PC-3 (cell line): ENCODE measurements at regions not wholly inside any gene's neighbourhood (a gene's known extent, or its start where the extent isn't known, plus 50 kb on each side); places are given as distances from the start of the nearest gene placed in this dataset.

Source experiments
- ATAC-seq: fragments of 200-7000 bp; cut with Tn5 transposase; 2 replicates; pipeline ENCODE4 v1.9.1; 2020; ENCODE audit warnings: mild to moderate bottlenecking, moderate library complexity
- BruUV-seq: library from RNA; stranded (reverse); fragments of 400-500 nt; replicated peaks from 2 replicates; lab custom pipeline; 2021; lab: Mats Ljungman, UMichigan
- CTCF ChIA-PET: fragments of 300-600 bp; sonication (Branson Sonifier 250); formaldehyde crosslinking; loops from one replicate; lab custom pipeline; 2022; ENCODE audit warnings: antibody characterized with exemption; lab: Charles Lee
- POLR2A ChIA-PET: fragments of 300-600 bp; sonication (Branson Sonifier 250); formaldehyde crosslinking; loops from one replicate; lab custom pipeline; 2022; ENCODE audit warnings: antibody characterized with exemption; ENCODE audit not compliant: unreplicated experiment; lab: Charles Lee
- DNase-seq: peaks from one replicate; pipeline ENCODE4 v3.0.0-alpha.2; 2015
- H2AFZ ChIP-seq: fragments of 300-600 bp; sonication (generic); 2 replicates; pipeline ENCODE4 v1.6.0; 2016; ENCODE audit warnings: antibody characterized with exemption, low read length
- H3F3A ChIP-seq: fragments of 300-600 bp; sonication (generic); one replicate; pipeline ENCODE4 v1.6.0; 2017; ENCODE audit warnings: antibody characterized with exemption, low read length, control low read depth, mild to moderate bottlenecking; ENCODE audit not compliant: unreplicated experiment
- H3K27ac ChIP-seq: fragments of 300-600 bp; sonication (generic); 2 replicates; pipeline ENCODE4 v1.5.1; 2016; ENCODE audit warnings: mild to moderate bottlenecking, low read length
- H3K27me3 ChIP-seq: fragments of 300-600 bp; sonication (generic); 2 replicates; pipeline ENCODE4 v1.6.1; 2016; ENCODE audit warnings: low read length, mixed read lengths
- H3K36me3 ChIP-seq: fragments of 300-600 bp; sonication (generic); 2 replicates; pipeline ENCODE4 v1.6.1; 2016; ENCODE audit warnings: low read depth, mixed run types, low read length, mixed read lengths
- H3K4me1 ChIP-seq: fragments of 300-600 bp; sonication (generic); 2 replicates; pipeline ENCODE4 v1.5.1; 2016; ENCODE audit warnings: low read length; ENCODE audit not compliant: insufficient read depth
- H3K4me2 ChIP-seq: fragments of 300-600 bp; sonication (generic); 2 replicates; pipeline ENCODE4 v1.6.0; 2016; ENCODE audit warnings: low read length
- H3K4me3 ChIP-seq: fragments of 300-600 bp; sonication (generic); 2 replicates; pipeline ENCODE4 v1.5.1; 2016; ENCODE audit warnings: mild to moderate bottlenecking, low read length, mixed read lengths
- H3K79me2 ChIP-seq: fragments of 300-600 bp; sonication (generic); 2 replicates; pipeline ENCODE4 v1.6.1; 2017; ENCODE audit warnings: low read length, mixed read lengths
- H3K9ac ChIP-seq: fragments of 300-600 bp; sonication (generic); 2 replicates; pipeline ENCODE4 v1.6.0; 2016; ENCODE audit warnings: mild to moderate bottlenecking, low read length
- H3K9me2 ChIP-seq: fragments of 300-600 bp; sonication (generic); replicated peaks from 2 replicates; pipeline ENCODE4 v1.6.1; 2016; ENCODE audit warnings: mixed run types, low read length, mixed read lengths
- H3K9me3 ChIP-seq: fragments of 300-600 bp; sonication (generic); 2 replicates; pipeline ENCODE4 v1.6.1; 2016; ENCODE audit warnings: low read length, mixed read lengths
- H4K20me1 ChIP-seq: fragments of 300-600 bp; sonication (generic); 2 replicates; pipeline ENCODE4 v1.6.1; 2016; ENCODE audit warnings: low read length, mixed read lengths
- CTCF ChIP-seq: fragments of 300-600 bp; sonication (generic); conservative IDR thresholded peaks from 2 replicates; pipeline ENCODE4 v1.5.1; 2017; ENCODE audit warnings: antibody characterized with exemption, low read depth, mild to moderate bottlenecking, low read length
- EZH2 ChIP-seq: fragments of 300-600 bp; sonication (generic); IDR thresholded peaks from one replicate; pipeline ENCODE4 v1.6.1; 2017; ENCODE audit warnings: antibody characterized with exemption, mild to moderate bottlenecking, low read length; ENCODE audit not compliant: unreplicated experiment
- EZH2phosphoT487 ChIP-seq: fragments of 300-600 bp; sonication (generic); IDR thresholded peaks from 2 replicates; pipeline ENCODE4 v1.6.1; 2018; ENCODE audit warnings: mild to moderate bottlenecking, antibody characterized with exemption, low read length, borderline replicate concordance
- intact Hi-C: fragments of 100-400 bp; cut with micrococcal nuclease; formaldehyde crosslinking; loops from 2 replicates; pipeline ENCODE4 v1.9.0; 2023

GRCh38 chr4:100019821-100020220, 69.7 kb upstream of the H2AZ1 start:
- intact Hi-C loops: loop anchor here (5.0 kb wide), 1 partner anchor 42 kb away; no protein-coding TSS in a partner anchor
- Histone ChIP-seq H3F3A (no peaks in the 10 kb centered on the region), H4K20me1 (no peaks in the 10 kb centered on the region), H2AFZ (no peak overlapping the region), H3K9me2 (no peaks in the 10 kb centered on the region), H3K79me2 (no peaks in the 10 kb centered on the region), H3K4me1 (peaks cover 30% of the 10 kb centered on the region), H3K4me3 (no peak overlapping the region), H3K36me3 (no peaks in the 10 kb centered on the region), H3K9me3 (no peaks in the 10 kb centered on the region), H3K27me3 (no peaks in the 10 kb centered on the region), H3K27ac (no peak overlapping the region), H3K9ac (no peak overlapping the region), H3K4me2 (no peak overlapping the region)
- TF ChIP-seq EZH2 (no peak), CTCF (no peak)
- ATAC-seq (no peak), DNase-seq (no peak)
- ChIA-PET POLR2A (no interaction called here), CTCF (no interaction called here)
- no TSS peak for BruUV-seq

DNA sequence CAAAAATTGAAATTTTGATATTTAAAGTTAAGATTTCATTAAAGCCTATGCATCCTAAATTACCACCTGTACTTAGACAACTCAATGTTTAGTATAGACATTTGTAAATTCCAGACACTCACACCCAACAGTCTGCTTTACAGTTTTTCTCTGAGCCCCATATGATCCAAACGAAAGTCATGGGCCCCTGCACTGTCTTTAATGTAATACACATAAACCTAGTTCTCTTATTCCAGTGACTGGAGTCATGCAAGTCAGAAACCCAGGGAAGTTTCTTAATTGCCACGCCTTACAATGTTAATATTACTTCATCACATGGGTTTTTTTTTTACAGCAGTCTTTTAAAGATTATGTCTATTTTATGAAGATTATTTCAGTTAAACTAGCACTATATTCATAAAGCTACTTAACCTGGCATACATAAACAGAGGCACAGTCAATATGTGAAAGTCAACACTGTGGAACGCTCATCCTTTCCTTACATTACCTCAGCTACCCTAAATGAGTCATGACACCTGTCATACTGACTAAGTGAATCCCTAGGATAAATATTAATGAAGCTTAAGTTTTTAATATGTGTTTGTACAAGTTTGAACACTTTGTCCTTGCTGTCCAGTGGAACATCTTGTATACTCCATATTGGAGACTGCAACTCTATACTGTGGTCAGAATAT, 67.7 kb upstream of the H2AZ1 start:
- Histone ChIP-seq H3K9me3 (no peaks in the 10 kb centered on the region), H3K9ac (no peak overlapping the region), H3F3A (no peaks in the 10 kb centered on the region), H3K4me2 (peak overlapping the region; percentile 71), H3K4me3 (peak overlapping the region; percentile 39; the same call in 1 of the 2 replicates), H3K9me2 (no peaks in the 10 kb centered on the region), H4K20me1 (no peaks in the 10 kb centered on the region), H3K27me3 (no peaks in the 10 kb centered on the region), H3K27ac (peak overlapping the region; percentile 71), H2AFZ (no peak overlapping the region), H3K4me1 (peaks cover 35% of the 10 kb centered on the region), H3K79me2 (no peaks in the 10 kb centered on the region), H3K36me3 (no peaks in the 10 kb centered on the region)
- peak; percentile 93 for ATAC-seq
- ChIA-PET POLR2A (interaction anchor here (0.5 kb wide), 1 partner anchor 124 kb away, joined by 4 read pairs; the partner anchor contains the start of gene LAMTOR3), CTCF (interaction anchor here (0.6 to 1.4 kb wide), 3 partner anchors 19 to 76 kb away, joined by 3 to 5 read pairs (median 3); no protein-coding TSS in a partner anchor)
- TF ChIP-seq EZH2: no peak
- intact Hi-C loops: loop anchor here (5.0 kb wide), 1 partner anchor 45 kb away; no protein-coding TSS in a partner anchor
- no TSS peak for BruUV-seq
- DNase-seq: peak; percentile 83

GRCh38 chr4:100016191-100016590, 66.1 kb upstream of the H2AZ1 start:
- H3K36me3 ChIP-seq: no peaks in the 10 kb centered on the region
- H3K9me3 ChIP-seq: no peaks in the 10 kb centered on the region
- no peaks in the 10 kb centered on the region for H3K27me3 ChIP-seq
- H3F3A ChIP-seq: no peaks in the 10 kb centered on the region
- BruUV-seq: no TSS peak
- no peaks in the 10 kb centered on the region for H4K20me1 ChIP-seq
- ATAC-seq (peak; percentile 23), DNase-seq (peak; percentile 19)
- H3K4me1 ChIP-seq: peaks cover 35% of the 10 kb centered on the region
- H3K9me2 ChIP-seq: no peaks in the 10 kb centered on the region
- intact Hi-C loops: loop anchor here (5.0 kb wide), 1 partner anchor 46 kb away; no protein-coding TSS in a partner anchor
- H2AFZ ChIP-seq: no peak overlapping the region
- CTCF ChIA-PET: no interaction called here
- POLR2A ChIA-PET: no interaction called here
- no peaks in the 10 kb centered on the region for H3K79me2 ChIP-seq
- H3K9ac ChIP-seq: no peak overlapping the region
- TF ChIP-seq CTCF: no peak
- no peak for TF ChIP-seq EZH2
- no peak for TF ChIP-seq EZH2phosphoT487
- H3K27ac ChIP-seq: no peak overlapping the region
- H3K4me2 ChIP-seq: no peak overlapping the region
- H3K4me3 ChIP-seq: no peak overlapping the region
